GM12801 (cell line): ENCODE measurements at regions not wholly inside any gene's neighbourhood (a gene's known extent, or its start where the extent isn't known, plus 50 kb on each side); places are given as distances from the start of the nearest gene placed in this dataset.

ENCODE experiments used
- TF ChIP-seq, protein P1 (sequence below): IDR thresholded peaks from one replicate; pipeline ENCODE4 v1.5.1; 2011; ENCODE audit warnings: control low read depth; ENCODE audit not compliant: insufficient read length; ENCODE audit errors: extremely low read depth

DNA sequence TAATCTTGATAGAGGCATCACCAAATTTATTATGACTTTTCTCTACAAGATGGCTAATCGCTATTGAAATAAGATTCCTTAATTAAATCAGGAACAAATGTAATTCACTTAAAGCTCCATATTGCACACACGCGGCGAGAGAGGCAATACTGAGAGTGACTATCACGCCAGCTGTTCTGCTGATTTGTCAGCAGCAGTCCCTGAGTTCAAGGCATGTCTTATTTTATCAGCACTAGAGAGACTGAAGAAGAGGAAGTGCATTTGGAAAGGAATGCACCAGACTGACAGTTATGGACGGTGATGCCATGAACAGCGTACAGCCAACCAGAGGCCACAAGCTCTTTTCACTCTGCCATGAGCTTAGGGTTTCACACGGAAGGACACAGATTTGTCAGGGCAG lies 83.6 kb upstream of the SLCO3A1 start:
- TF ChIP-seq, protein P1, sequence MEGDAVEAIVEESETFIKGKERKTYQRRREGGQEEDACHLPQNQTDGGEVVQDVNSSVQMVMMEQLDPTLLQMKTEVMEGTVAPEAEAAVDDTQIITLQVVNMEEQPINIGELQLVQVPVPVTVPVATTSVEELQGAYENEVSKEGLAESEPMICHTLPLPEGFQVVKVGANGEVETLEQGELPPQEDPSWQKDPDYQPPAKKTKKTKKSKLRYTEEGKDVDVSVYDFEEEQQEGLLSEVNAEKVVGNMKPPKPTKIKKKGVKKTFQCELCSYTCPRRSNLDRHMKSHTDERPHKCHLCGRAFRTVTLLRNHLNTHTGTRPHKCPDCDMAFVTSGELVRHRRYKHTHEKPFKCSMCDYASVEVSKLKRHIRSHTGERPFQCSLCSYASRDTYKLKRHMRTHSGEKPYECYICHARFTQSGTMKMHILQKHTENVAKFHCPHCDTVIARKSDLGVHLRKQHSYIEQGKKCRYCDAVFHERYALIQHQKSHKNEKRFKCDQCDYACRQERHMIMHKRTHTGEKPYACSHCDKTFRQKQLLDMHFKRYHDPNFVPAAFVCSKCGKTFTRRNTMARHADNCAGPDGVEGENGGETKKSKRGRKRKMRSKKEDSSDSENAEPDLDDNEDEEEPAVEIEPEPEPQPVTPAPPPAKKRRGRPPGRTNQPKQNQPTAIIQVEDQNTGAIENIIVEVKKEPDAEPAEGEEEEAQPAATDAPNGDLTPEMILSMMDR = no peak

DNA sequence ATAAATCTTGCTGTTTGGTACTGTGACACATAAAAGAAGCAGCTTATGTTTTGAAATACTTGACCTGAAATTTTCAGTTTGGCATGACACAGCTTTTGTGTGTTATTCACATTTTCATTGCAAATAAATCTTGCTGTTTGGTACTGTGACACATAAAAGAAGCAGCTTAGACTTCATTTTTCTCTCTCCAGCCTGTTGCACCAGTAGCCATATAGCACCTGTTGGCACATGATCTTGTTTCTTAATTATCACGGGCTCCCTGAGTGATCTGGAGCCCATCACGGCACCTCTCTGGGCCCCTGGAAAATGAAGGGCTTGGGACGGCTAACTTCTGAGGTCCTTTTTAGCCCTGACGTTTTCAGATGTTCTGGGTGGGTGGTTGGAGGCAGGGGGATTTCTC lies 77.4 kb upstream of the SLCO3A1 start:
- TF ChIP-seq, protein P1 = no peak

DNA sequence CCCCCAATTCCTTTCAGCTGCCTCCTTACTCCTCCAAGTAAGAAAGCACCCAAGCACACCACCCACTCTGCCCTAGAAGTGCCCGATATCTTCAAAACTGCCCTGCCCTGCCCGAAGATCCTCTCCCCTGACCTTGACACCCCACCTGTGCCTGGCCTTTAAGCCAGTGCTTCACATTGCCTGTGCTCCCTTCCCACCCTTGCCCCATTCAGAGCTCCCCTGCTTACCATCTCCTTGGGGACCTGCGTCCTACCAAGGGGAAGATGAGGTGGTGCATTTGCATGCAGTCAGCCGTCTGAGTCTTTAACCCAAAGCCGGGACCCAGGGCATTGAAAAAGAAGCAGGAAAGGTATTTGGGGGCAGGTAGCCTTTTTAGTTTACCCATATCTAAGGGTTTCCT lies 73.5 kb upstream of the SLCO3A1 start:
- TF ChIP-seq, protein P1 = no peak

DNA sequence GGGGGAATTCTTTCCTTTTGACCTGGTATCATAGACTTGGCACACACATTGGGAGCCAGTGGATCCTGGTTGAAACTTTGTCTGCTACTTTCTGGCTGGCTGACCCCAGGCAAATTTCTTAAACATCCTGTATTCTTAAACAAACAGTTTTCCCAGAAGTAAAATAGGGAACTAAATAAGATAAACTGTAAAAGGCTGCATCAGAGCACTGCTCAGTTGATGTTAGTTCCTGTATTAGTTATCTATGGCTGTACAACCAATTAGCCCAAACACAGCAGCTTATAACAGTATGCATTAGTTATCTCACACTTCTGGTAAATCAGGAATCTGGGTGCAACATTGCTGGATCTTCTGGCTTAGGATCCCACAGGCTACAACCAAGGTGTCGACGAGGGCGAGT lies 73.1 kb upstream of the SLCO3A1 start:
- TF ChIP-seq, protein P1 = no peak

DNA sequence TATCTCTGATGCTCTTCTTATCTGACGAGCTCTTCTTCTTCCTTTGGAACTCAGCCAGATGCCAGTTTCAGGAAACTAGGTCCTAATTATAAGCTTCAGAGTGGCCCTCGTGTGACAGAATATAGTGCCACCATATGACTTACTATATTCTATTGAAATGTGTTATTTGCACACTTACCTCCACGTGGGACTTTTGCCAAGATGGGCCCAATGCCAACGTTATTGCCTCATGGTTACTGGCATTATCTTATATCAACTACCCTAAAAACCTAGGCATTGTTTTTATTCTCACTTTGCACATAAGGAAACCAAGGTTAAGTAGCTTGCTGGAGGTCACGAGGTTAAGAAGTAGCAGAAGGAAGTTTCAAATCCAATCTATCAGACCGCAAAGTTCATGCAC lies 71.3 kb upstream of the SLCO3A1 start:
- TF ChIP-seq, protein P1 = no peak

DNA sequence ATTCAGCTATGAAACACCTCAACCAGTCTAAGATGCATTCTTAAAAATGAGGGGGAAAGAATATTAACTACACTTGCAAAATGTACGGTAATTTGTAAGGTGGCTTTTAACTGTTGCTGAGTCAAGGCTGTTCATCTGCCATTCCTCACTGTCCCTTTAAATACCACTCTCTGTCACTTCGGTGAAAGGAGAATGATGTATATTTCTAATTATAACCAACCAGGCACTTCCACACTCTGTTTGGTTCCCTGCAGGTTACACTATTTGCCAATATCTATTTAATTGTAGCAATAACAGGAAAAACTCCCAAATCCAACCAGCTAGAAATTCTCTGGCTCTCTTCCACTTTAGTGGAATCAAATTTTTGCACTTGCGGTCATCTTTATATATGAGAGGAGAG lies 70.5 kb upstream of the SLCO3A1 start:
- TF ChIP-seq, protein P1 = no peak

DNA sequence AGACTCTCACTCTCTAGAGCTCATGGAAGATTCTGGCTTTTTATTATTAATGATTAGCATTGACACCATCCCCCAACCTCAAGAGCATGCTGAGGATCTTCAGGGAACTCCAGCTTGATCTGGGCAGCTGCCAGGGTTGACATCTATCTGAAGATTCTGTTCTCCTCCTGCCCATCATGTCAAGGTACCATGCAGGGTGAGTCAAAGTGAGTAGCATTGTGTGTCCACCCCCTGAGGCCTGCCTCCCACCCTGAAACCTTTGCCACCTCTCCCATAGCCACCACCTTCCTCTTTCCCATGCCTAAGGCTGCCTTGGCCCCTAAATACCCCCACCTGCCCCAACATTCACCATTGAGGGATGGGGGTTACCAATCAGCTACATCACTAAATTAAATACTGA lies 70.1 kb upstream of the SLCO3A1 start:
- TF ChIP-seq, protein P1 = no peak
